NT2/D1 (cell line): ENCODE measurements at regions not wholly inside any gene's neighbourhood (a gene's known extent, or its start where the extent isn't known, plus 50 kb on each side); places are given as distances from the start of the nearest gene placed in this dataset.

Experiments used
- SUZ12 ChIP-seq: IDR thresholded peaks from 2 replicates; pipeline ENCODE4 v1.6.1; 2011; ENCODE audit not compliant: insufficient read length, insufficient read depth; ENCODE audit errors: extremely low read depth
- YY1 ChIP-seq: IDR thresholded peaks from 2 replicates; pipeline ENCODE4 v1.6.1; 2011; ENCODE audit not compliant: insufficient read length, insufficient read depth

- TF ChIP-seq SUZ12 (no peak), YY1 (no peak)
These were observed 252.6 kb downstream of the LTN1 start for GRCh38 chr21:28740125-28740524.
